Kidney (tissue), 13 donors: ENCODE measurements at regions not wholly inside any gene's neighbourhood (a gene's known extent, or its start where the extent isn't known, plus 50 kb on each side); places are given as distances from the start of the nearest gene placed in this dataset.

Source experiments
- DNase-seq, 5 donors: peaks; one replicate each; pipeline ENCODE4 v3.0.0-alpha.2; 2013 to 2020
- FAIRE-seq: peaks from 2 replicates; lab custom pipeline; 2012; peaks lifted over from hg19 to GRCh38; lab: Jason Lieb, UNC
- H3K27ac ChIP-seq, 2 donors: one replicate each; pipeline ENCODE4 v1.7.0; 2013; ENCODE audit warnings: low read depth in 2 of 2, low read length in 2 of 2, inconsistent platforms in 1 of 2
- H3K27me3 ChIP-seq: one replicate; pipeline ENCODE4 v1.7.1; 2013; ENCODE audit warnings: low read length, inconsistent platforms; ENCODE audit not compliant: control insufficient read depth, insufficient read depth
- H3K36me3 ChIP-seq, 3 donors: one replicate each; pipeline versions ENCODE4 v1.7.0 to v1.7.1; 2013; ENCODE audit warnings: low read length in 3 of 3, control low read depth in 1 of 3, inconsistent platforms in 1 of 3; ENCODE audit not compliant: insufficient read depth in 3 of 3, control insufficient read depth in 2 of 3
- H3K4me1 ChIP-seq, 3 donors: one replicate each; pipeline versions ENCODE4 v1.7.0 to v1.7.1; 2013; ENCODE audit warnings: low read length in 3 of 3, inconsistent platforms in 1 of 3, low read depth in 1 of 3; ENCODE audit not compliant: control insufficient read depth in 2 of 3, insufficient read depth in 2 of 3
- H3K4me3 ChIP-seq, 3 donors: one replicate each; pipeline versions ENCODE4 v1.7.0 to v1.8.1; 2013; ENCODE audit warnings: low read length in 3 of 3, control low read depth in 1 of 3, inconsistent platforms in 1 of 3
- H3K9ac ChIP-seq, 3 donors: one replicate each; pipeline versions ENCODE4 v1.7.0 to v1.7.1; 2013; ENCODE audit warnings: low read length in 3 of 3, control low read depth in 1 of 3, inconsistent platforms in 1 of 3
- H3K9me3 ChIP-seq, 3 donors: one replicate each; pipeline versions ENCODE4 v1.7.0 to v1.7.1; 2013; ENCODE audit warnings: low read length in 3 of 3, control low read depth in 1 of 3, inconsistent platforms in 1 of 3; ENCODE audit not compliant: control insufficient read depth in 2 of 3, insufficient read depth in 1 of 3
- intact Hi-C: fragments of 100-400 bp; cut with DNase I; formaldehyde crosslinking; loops from one replicate; pipeline ENCODE4 v1.11.1; 2022
- TF ChIP-seq, protein P1 (sequence below): IDR thresholded peaks from 3 replicates; pipeline ENCODE4 v1.5.1; 2012; ENCODE audit warnings: mild to moderate bottlenecking, moderate library complexity, borderline replicate concordance; ENCODE audit not compliant: insufficient read depth; ENCODE audit errors: extremely low read depth
- donor health status: control.
- donor health status: control.
- donor health status: control.
- donor health status: control.
- donor health status: control.
- donor health status: DM: yes; HTN: yes; CAD: no.
- donor health status: Normal renal cell carcinoma (clear cell type).

DNA sequence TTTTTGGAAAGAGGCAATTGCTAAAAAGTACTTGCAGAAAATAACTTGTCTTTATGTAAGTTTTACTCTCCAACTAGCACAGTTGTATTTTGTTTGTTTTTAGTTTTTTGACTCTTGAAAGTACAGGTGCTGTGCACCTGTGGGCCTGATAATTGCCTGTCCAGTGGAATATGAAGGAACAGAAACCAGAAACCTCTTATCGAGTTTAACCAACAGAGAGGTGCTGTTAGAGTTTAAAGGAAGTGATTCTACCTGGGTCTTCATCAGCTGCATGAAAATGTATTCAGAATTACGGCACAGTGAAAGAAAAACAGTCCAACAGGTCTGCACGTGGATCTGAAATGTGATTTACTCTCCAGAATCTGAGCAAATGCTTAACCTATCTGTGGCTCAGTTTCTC is 326.6 kb upstream of the POM121L12 start:
- no peaks in the 10 kb centered on the region for H3K36me3 ChIP-seq
- no peaks in the 10 kb centered on the region for H3K4me1 ChIP-seq
- no peaks in the 10 kb centered on the region for H3K9me3 ChIP-seq
- H3K27ac ChIP-seq, result no peak overlapping the region
- H3K4me3 ChIP-seq, result no peak overlapping the region
- no peaks in the 10 kb centered on the region for H3K27me3 ChIP-seq
- intact Hi-C loops, result no loop called here
- DNase-seq (no peak), FAIRE-seq (no peak)
- no peak overlapping the region for H3K9ac ChIP-seq
- TF ChIP-seq, protein P1, sequence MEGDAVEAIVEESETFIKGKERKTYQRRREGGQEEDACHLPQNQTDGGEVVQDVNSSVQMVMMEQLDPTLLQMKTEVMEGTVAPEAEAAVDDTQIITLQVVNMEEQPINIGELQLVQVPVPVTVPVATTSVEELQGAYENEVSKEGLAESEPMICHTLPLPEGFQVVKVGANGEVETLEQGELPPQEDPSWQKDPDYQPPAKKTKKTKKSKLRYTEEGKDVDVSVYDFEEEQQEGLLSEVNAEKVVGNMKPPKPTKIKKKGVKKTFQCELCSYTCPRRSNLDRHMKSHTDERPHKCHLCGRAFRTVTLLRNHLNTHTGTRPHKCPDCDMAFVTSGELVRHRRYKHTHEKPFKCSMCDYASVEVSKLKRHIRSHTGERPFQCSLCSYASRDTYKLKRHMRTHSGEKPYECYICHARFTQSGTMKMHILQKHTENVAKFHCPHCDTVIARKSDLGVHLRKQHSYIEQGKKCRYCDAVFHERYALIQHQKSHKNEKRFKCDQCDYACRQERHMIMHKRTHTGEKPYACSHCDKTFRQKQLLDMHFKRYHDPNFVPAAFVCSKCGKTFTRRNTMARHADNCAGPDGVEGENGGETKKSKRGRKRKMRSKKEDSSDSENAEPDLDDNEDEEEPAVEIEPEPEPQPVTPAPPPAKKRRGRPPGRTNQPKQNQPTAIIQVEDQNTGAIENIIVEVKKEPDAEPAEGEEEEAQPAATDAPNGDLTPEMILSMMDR, result no peak

DNA sequence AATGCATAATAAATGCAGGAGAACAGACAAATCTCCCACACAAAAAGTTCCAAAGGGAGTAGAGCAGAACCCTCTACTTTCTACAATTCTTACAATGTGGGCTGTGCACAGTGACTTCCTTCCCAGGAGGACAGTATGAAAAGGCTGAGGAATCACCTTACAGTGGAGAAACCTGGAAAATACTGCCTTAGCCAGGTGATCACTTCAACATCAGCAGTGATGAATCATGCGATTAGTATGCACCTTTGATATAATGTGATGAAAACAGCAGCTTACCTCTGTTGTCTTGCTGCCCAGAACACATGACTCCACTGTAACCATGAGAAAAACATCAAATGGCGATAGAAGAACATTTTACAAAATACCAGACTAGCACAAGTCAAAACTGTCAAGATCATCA is 329.7 kb upstream of the POM121L12 start:
- Histone ChIP-seq H3K4me1 (no peaks in the 10 kb centered on the region), H3K9me3 (no peaks in the 10 kb centered on the region), H3K36me3 (no peaks in the 10 kb centered on the region), H3K27me3 (no peaks in the 10 kb centered on the region), H3K9ac (no peak overlapping the region), H3K4me3 (no peak overlapping the region), H3K27ac (no peak overlapping the region)
- FAIRE-seq (no peak), DNase-seq (no peak)
- intact Hi-C loops, result no loop called here
- TF ChIP-seq, protein P1, result no peak

DNA sequence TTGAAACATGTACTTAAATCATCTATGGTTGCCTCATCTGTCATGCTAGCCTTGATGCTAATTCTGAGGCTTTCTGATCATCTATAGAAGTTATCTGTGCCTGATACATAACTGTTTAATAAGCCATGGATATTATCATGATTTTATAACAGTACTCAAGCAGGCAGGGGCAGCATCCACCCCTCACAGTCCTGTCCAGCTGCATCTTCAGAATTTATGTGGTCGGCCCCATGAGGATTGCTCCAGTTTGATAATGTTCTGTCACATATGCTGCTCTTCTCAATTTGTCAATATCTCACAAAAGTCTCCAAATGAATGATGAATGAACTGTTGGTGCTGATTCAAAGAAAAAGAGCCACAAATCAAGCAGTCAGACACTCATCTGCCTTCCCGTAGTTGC is 335.1 kb upstream of the POM121L12 start:
- DNase-seq, result no peak
- H3K27ac ChIP-seq, result no peak overlapping the region
- no peak overlapping the region for H3K9ac ChIP-seq
- H3K9me3 ChIP-seq, result no peaks in the 10 kb centered on the region
- TF ChIP-seq, protein P1, result no peak
- no peaks in the 10 kb centered on the region for H3K27me3 ChIP-seq
- H3K4me1 ChIP-seq, result no peaks in the 10 kb centered on the region
- intact Hi-C loops, result no loop called here
- no peak overlapping the region for H3K4me3 ChIP-seq
- H3K36me3 ChIP-seq, result no peaks in the 10 kb centered on the region
- FAIRE-seq, result no peak

- H3K36me3 ChIP-seq, result no peaks in the 10 kb centered on the region
- intact Hi-C loops, result no loop called here
- TF ChIP-seq, protein P1, result no peak
- H3K4me1 ChIP-seq, result no peaks in the 10 kb centered on the region
- H3K4me3 ChIP-seq, result no peak overlapping the region
- DNase-seq (peak in 1 of 5 donors; percentile 7), FAIRE-seq (no peak)
- H3K9me3 ChIP-seq, result no peaks in the 10 kb centered on the region
- no peak overlapping the region for H3K27ac ChIP-seq
- H3K27me3 ChIP-seq, result no peaks in the 10 kb centered on the region
- H3K9ac ChIP-seq, result no peak overlapping the region
Measured at GRCh38 chr7:52695973-52696595, 339.3 kb upstream of the POM121L12 start.
